ENCODE measurements at regions not wholly inside any gene's neighbourhood (a gene's known extent, or its start where the extent isn't known, plus 50 kb on each side); places are given as distances from the start of the nearest gene placed in this dataset.

DNA sequence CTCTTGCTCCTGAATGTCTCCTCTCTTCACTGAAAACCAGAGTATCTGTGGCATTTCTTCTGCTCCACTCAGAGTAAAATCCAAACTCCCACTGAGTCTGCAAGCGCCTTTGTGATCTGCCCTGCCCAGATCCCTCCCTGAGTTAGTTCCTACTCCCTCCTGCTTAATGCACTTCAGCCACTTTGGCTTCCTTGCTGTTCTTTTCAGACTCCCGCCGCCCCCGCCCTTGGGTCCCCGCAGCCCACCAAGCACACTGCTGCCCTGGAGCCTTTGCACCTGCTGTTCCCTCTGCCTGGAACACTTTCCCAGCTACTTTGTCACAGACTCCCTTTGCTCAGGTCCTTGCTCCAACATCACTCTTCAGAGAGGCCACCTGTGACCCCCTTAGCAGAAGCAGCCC is 127.2 kb upstream of the SLC25A48 start:
- H3K56ac ChIP-seq (replicated peaks; ENCODE audit: insufficient read length, low read depth, low read length): no peak overlapping the region
- ChIA-PET CTCF (ENCODE audit: partially characterized antibody) (interaction anchor here (0.7 to 1.3 kb wide), 2 partner anchors 8 to 24 kb away, joined by 3 read pairs; no protein-coding TSS in a partner anchor), POLR2A (ENCODE audit: partially characterized antibody) (no interaction called here)
- no peaks in the 10 kb centered on the region for H3K79me2 ChIP-seq (ENCODE audit: control insufficient read depth in 1 of 2, insufficient read depth in 2 of 2, low read length in 2 of 2)
- no peak overlapping the region for H4K8ac ChIP-seq (ENCODE audit: extremely low read depth, insufficient read depth, low read length)
- H2AFZ ChIP-seq (ENCODE audit: low read length): no peak overlapping the region
- FAIRE-seq (no peak), DNase-seq (ENCODE audit: low read depth in 1 of 2, low spot score in 2 of 2) (no peak)
- no peak overlapping the region for H2BK5ac ChIP-seq (ENCODE audit: low read depth, low read length)
- no peak overlapping the region for H2BK120ac ChIP-seq (replicated peaks; ENCODE audit: low read depth, low read length)
- no peaks in the 10 kb centered on the region for H3K9me3 ChIP-seq (ENCODE audit: insufficient read depth in 2 of 2, low read depth in 1 of 2, low read length in 1 of 2)
- H3K79me1 ChIP-seq (ENCODE audit: low read depth, low read length): no peaks in the 10 kb centered on the region; the same call in 1 of the 2 replicates
- no peak overlapping the region for H2AK5ac ChIP-seq (ENCODE audit: low read depth, low read length)
- no peak overlapping the region for H3K14ac ChIP-seq (ENCODE audit: insufficient read length)
- peaks cover 0 to 3% (median 1%) of the 10 kb centered on the region in 4 experiments; a peak in 2 of 7 replicates for H3K4me1 ChIP-seq (replicated peaks in 1 of 4; ENCODE audit: control insufficient read depth in 3 of 4, insufficient read depth in 4 of 4, low read length in 3 of 4)
- no peaks in the 10 kb centered on the region; a peak in 1 of 7 replicates for H3K27me3 ChIP-seq (replicated peaks in 1 of 4; ENCODE audit: control insufficient read depth in 3 of 4, extremely low read depth in 1 of 4, insufficient read depth in 3 of 4, low read length in 3 of 4)
- no peak overlapping the region for H4K91ac ChIP-seq (replicated peaks; ENCODE audit: insufficient read length, low read length)
- WGBS, 2 experiments (ENCODE audit: extremely low coverage in 1 of 2, insufficient coverage in 1 of 2, insufficient read length in 1 of 2, insufficient replicate concordance in 2 of 2, low coverage in 1 of 2, low lambda C conversion rate in 2 of 2, missing lambda C conversion rate in 1 of 2): 88% methylated on average over 5 of the region's 5 CpGs; no CpG with 5 or more reads in 1 of the 2 experiments
- H3K23ac ChIP-seq (ENCODE audit: insufficient read length): no peak overlapping the region
- no peaks in the 10 kb centered on the region for H3K23me2 ChIP-seq (ENCODE audit: low read depth, low read length)
- H2BK20ac ChIP-seq (ENCODE audit: low read length): no peak overlapping the region
- no peak overlapping the region for H2BK15ac ChIP-seq (ENCODE audit: low read length)
- no peak overlapping the region for H3K4me3 ChIP-seq (ENCODE audit: extremely low read depth in 1 of 4, insufficient read depth in 2 of 4, low read depth in 3 of 4, low read length in 4 of 4)
- H4K20me1 ChIP-seq (replicated peaks in 1 of 2; ENCODE audit: control insufficient read depth in 1 of 2, insufficient read depth in 2 of 2, low read length in 2 of 2): no peaks in the 10 kb centered on the region
- no peak overlapping the region for H4K5ac ChIP-seq (ENCODE audit: insufficient read length, low read depth, low read length)
- no peak overlapping the region for H3K27ac ChIP-seq (ENCODE audit: low read depth, low read length)
- H3K18ac ChIP-seq (ENCODE audit: extremely low read depth, low read length): no peak overlapping the region
- no peak overlapping the region for H2BK12ac ChIP-seq (ENCODE audit: low read depth, low read length)
- no peaks in the 10 kb centered on the region for H3K36me3 ChIP-seq (ENCODE audit: control insufficient read depth in 2 of 4, insufficient read depth in 4 of 4, low read length in 3 of 4)
- no peak overlapping the region for H3K9ac ChIP-seq (replicated peaks in 1 of 4; ENCODE audit: extremely low read depth in 1 of 4, low read depth in 3 of 4, low read length in 3 of 4)
- no peak overlapping the region for H3K4me2 ChIP-seq (ENCODE audit: insufficient read depth in 1 of 2, low read depth in 2 of 2, low read length in 2 of 2)
- no peak overlapping the region for H3K4ac ChIP-seq (replicated peaks; ENCODE audit: insufficient read length, low read depth, low read length)
- TF ChIP-seq EP300 (IDR thresholded peaks at IDR 0.05; ENCODE audit: borderline replicate concordance in 1 of 2, low read depth in 2 of 2, low read length in 2 of 2) (no peak), ASH2L (IDR thresholded peaks at IDR 0.05; ENCODE audit: low read length) (no peak), KDM1A (IDR thresholded peaks at IDR 0.05; ENCODE audit: borderline replicate concordance, low read length) (no peak), JUND (IDR thresholded peaks at IDR 0.05; ENCODE audit: low read length) (no peak), CTCF (IDR thresholded peaks at IDR 0.05; ENCODE audit: control extremely low read depth in 1 of 3, insufficient read depth in 1 of 3, low read depth in 1 of 3, low read length in 3 of 3) (no peak), SUZ12 (IDR thresholded peaks at IDR 0.05; ENCODE audit: low read length) (no peak), RNF2 (IDR thresholded peaks at IDR 0.05; ENCODE audit: borderline replicate concordance, low read depth, low read length, missing control alignments, poor library complexity, severe bottlenecking) (no peak), NANOG (IDR thresholded peaks at IDR 0.05; ENCODE audit: insufficient read depth, low read depth, low read length, poor library complexity, severe bottlenecking) (no peak)
- TF ChIP-seq, protein P1, sequence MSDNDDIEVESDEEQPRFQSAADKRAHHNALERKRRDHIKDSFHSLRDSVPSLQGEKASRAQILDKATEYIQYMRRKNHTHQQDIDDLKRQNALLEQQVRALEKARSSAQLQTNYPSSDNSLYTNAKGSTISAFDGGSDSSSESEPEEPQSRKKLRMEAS (IDR thresholded peaks at IDR 0.05): no peak

Data from H1 (cell line).